ENCODE measurements at regions not wholly inside any gene's neighbourhood (a gene's known extent, or its start where the extent isn't known, plus 50 kb on each side); places are given as distances from the start of the nearest gene placed in this dataset.

DNA sequence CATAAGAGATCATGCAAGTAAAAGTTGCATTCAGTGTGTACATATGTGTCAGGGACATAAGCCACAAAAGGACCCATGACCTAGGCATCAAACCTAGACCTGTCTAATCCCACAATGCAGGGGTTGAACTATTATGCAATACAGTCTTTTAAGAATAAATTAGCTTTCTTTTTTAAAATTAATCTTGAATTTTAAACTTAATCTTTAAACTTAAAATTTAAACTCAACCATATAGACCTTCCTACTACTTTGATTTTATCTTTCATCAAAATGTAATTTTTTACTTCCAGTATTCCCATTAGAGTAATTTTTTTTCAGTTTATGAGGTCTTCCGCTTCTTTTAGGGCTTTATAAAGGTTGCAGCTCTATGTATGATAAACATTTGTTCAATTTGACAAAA is 702.9 kb downstream of the SUCLG1 start:
- DNase-seq = no peak

DNA sequence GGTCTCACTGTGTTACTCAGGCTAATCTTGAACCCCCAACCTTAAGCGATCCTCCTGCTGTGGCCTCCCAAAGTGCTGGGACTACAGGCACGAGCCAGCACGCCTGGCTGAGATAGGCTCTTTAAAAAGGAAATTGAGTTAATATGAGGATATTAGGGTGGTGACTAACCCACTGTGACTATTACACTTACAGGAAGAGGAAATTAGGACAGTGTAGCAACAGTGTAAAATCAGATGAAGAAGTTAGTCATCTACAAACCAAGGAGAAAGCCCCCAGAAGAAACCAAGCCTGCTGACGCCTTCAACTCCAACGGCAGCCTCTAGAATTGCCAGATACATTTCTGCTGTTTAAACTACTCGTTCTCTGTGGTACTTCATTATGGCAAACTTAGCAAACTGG is 711.9 kb downstream of the SUCLG1 start:
- DNase-seq = no peak

DNA sequence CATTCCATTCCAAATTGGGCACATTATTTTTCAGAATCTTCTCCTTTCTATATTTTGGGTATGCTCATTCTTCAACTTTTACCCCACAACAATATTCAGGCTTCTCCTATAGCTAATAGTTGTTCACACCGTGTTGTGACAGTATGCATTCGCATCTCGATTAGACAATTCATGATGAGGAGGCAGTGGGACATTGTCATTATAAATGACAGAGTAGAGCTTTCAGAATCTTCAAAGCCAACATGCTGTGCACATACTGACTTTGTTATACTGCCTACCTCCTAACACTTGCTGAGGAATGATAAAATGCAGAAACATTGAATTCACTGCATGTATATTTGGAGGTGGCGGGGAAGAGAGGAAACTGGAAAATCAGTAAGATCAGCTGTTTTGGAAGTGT is 714.2 kb downstream of the SUCLG1 start:
- no peak for DNase-seq

DNA sequence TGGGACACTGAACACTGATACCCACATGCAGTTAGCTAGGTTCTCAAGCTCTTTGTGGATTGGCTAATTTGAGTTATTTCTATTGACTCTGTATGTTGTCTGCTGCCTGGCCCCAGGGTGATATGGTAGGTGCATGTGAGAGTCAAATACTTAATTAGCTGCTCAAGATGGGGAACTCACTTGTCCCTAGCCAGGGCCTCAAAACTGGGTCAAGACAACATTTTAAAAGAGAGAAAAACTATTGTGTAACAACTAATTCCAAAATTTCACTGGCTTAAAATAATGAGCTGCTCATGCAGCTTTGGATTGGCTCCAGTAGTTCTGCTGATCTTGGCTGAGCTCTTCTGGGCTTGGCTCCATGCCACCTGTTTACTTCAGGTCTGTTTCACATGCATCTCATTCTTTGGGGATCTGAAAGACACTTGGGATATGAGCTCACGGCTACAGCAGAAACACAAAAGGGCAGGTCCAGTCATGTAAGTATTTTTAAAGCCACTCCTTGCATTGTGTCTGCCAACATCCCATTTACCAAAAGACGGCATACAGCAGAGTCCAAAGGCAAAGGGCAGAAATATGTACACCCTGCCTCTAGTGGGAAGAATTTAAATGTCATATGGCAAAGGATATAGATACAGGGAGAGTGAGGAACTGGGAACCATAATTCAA is 716.8 kb downstream of the SUCLG1 start:
- no peak for DNase-seq

DNA sequence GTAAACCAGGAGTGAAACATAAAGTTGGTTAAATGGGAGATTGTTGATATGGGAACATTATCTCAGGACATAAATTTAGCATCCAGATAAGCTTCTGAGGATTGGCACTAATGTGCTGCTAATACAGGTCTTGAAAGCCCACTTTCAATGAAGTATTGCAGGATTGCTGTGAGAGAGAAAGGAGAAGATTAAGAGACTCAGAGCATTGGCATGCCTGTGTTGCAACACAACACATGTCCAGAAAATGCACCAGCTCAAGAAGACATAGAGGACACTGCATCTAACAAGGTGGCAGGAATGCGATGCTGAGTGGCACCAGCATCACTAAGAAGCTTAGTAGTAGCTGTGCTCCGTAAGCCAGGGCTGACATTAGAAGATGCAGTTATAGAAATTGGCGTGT is 728.9 kb downstream of the SUCLG1 start:
- no peak for DNase-seq

DNA sequence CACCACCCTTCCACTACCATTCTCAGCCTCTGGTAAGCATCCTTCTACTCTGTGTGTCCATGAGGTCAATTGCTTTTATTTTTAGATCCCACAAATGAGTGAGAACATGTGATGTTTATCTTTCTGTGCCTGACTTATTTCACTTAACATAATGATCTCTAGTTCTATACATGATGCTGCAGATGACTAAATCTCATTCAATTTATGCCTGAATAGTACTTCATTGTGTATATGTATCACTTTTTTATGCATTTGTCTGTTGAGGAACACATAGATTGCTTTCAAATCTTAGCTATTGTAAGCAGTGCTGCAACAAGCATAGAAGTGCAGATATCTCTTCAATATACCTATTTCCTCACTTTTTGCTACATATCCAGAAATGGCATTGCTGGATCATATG is 733.3 kb downstream of the SUCLG1 start:
- no peak for DNase-seq

DNA sequence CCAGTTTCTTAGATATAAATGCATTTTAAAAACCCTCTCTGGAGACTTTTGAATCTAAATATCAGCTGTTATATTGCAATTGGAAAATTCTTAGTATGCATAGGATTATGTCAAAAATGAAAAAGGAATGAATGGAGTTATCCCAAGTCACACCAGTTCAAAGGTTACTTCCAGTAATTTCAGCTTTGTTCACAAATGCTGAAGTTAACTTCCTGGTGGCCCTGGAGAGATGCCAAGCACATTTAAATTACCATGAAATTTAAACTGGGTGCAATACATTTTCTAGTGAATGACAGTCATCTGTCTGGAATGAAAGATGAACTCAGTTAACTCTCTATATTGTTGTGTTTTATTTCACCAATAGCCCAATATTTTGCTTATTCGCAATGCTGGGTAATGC is 753.9 kb downstream of the SUCLG1 start:
- no peak for DNase-seq

DNA sequence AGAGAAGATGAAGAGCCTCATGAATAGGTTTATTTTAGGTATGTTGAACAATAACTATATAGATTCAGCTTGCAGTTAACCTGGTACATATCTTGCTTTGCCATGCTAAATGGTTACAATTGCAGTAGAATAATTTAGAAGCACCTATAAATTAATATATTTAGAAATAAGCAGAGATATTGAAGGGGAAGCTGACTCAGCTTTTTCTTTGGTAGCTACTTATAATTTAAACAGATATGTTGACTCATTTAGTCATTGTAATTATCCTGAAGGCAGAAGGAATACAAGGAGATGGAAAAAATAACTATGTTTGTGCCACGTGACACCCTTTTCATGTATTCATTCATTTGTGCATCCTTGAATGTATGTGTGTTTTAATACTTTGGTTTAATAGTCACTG is 755.5 kb downstream of the SUCLG1 start:
- DNase-seq = no peak

DNA sequence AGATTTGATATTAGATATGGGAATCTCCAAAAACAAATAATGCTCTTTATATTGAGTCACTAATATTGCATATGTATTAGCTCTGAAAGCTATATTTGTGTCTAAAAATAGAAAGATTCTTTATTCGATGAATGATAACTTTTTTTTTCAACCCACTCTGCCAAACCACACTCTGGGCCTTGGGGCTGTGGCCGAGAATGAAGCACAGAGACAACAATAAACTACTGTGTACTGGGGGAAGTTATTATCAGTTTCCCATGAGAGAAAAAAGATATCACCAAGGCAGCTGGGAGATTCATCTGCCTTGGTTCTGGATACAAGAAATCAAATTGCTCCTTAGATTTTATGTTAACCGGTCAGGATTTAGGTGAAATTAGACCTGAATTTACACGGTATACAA is 762.2 kb downstream of the SUCLG1 start:
- DNase-seq = no peak

DNA sequence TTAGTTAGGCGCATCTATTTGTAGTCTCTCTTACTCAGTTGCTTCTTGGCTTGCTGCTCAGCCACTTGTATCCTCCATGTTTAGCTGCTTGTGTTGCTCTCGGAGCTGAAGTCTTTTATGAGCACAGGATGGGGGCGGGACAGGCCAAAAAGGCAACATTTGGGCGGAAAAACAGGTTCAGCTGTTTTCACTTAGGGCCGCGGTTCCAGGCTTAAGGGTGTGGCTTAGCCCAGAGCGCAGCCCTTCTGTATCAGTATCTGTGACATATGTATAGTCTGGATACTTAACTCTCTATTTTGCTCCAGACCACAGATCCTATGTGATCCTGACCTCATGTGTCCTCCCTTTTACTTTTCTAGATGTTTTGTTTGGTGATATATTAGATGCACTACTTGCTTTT is 763.5 kb downstream of the SUCLG1 start:
- no peak for DNase-seq

DNA sequence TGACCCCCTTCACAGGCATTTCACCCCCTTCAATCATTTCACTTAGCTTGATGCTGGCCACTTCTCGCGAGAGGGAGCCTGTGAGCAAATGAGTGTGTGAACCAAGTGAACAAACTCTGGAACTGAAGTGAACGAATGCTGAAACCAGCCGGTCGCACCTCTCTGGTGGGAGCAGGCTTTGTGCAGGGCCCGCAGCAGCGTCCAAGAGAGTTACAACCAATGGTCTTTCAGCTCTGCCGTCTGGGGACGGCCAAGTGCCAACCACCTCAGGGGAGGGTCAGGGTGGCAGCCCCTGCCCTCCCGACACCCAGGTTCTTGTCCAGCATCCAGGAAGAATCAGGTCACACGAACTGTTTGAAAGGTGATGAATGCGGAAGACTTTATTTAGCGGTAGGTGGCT is 764.0 kb downstream of the SUCLG1 start:
- DNase-seq = no peak

DNA sequence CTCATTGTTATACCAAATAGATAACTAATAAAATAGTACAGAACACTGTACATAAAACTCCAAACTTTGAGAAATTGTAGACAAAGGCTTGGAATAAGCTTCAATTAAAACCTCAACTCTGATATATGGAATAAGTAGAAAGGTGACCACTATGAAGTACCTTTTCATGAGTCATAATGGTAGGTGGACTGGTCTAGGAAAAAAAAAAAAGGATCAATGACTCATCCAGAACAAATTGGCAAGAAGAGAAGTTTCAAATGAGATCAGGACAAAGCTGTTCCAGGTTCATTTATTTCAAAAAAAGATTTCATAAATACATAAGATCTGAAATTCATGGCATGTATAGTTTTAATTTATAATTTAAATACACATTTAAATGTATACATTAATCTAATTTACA is 769.7 kb downstream of the SUCLG1 start:
- no peak for DNase-seq

DNA sequence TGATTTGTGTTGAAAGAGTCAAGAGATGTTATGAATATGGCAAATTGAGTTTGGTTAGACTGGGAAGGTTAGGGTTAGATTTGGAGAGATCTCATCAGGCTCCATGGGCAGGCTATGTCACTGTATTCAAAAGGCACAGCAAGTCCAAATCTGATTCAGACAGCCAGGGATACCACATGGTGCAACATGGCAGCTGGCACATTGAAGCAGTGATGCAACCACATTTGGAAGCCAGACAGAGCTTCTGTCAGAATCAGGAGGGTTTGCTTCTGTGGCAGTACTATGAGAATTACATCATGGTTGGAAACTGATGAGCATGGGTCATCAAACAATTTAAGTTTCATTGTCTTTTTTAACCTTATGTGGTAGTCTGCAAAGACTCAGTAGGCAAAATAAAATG is 772.2 kb downstream of the SUCLG1 start:
- no peak for DNase-seq

DNA sequence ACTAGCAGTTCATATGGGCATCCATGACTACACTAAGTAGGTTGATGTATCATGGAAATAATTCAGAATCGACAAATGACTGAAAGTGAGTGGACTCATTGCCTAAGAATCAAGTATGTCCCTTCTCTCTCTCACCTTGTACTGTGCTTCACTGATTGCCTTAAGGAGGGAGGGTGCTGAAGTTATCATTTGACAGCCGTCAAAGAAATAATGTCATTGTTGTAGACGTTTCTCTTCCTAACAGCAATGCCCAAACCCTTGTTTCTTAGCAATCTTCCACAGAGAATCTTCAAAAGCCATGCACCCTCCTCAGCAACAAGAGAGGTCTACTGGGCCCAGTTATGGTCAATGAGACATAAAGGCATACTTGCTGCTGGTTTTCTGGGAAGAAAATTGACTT is 785.0 kb downstream of the SUCLG1 start:
- DNase-seq = no peak

DNA sequence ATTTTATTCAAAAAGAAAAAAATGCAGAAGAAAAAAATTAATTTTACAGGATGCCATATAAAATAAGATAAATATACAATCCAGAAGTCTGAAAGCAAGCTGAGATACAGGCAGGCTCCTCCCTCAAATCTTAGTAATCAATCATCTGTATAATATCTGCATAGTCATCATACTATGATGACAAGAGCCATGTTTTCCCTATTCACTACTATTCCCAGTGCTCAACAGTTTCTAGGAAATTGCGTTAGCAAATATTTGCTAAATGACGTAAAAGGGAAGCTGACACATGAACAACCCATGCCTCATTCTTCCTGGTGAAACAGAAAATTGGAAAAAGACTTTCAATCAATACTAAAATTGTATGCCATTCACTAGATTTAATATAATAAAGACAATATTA is 793.2 kb downstream of the SUCLG1 start:
- no peak for DNase-seq

DNA sequence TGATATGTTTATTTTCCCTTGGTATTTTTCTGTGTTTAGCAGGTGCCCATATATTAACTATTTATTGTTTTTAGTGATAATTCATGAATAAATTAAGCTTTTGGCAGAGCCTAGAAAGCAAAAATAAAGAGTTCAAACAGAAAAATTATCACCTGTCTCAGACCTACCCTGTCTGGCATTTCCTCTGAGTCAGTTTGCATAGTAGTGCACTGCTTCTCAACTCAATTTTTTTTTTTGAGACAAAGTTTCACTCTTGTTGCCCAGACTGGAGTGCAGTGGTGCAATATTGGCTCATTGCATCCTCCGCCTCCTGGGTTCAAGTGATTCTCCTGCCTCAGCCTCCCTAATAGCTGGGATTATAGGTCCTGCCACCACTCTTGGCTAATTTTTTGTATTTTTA is 793.9 kb downstream of the SUCLG1 start:
- DNase-seq = no peak

DNA sequence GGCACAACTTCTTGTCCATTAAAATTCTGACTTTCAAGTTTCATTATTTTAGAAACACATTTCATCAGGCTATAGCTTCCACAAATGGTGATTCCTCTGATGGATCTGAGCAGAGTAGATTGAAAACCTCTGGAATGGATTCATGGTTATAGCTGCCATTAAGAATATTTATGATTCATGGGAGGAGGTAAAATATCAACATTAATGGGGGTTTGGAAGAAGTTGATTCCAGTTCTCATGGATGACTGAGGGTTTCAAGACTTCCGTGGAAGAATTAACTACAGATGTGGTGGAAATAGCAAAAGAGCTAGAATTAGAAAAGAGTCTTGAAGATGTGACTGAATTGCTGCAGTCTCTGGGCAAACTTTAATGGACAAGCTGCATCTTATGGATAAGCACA is 797.4 kb downstream of the SUCLG1 start:
- DNase-seq = no peak

DNA sequence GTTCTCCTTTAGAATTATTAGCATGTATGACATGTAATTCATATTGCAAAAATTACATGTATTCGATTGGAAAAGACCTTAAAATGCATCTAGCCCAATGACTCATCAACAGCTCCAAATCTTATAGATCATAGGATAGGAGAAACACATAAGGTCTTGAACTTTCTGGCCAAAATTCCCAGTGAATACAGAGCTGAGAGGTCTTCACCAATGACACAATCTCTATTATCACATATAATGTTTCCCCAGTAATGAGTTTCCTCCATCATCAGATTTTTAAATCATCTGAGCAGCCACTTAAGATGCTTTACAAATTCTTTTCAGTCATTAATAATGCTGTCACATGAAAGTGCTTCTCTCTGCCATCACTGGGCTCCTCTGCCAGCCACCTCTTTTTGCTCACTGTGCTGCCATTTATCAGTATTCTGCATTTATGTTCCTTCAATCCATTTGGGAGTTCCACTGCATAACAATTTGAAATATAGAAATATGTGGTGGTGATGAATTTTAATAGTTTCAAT is 804.9 kb downstream of the SUCLG1 start:
- DNase-seq = no peak

DNA sequence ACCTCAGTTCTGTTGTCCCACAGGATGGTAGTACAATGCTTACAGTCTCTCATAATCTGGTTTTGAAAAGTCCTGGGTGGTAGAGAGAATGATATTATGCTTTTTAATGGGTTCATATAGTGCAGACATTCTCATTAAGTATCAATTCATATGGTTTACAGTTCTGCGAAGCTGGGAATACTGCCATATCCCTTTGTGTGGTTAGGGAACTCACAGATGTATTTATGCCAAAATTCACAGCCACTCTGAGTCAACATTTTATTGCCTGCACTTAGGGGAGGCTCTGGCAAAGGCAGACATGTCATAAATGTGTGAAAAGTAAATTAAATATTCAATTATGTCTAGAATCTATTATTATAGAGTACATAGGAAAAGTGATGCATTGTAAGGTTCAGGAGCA is 808.2 kb downstream of the SUCLG1 start:
- DNase-seq = no peak

DNA sequence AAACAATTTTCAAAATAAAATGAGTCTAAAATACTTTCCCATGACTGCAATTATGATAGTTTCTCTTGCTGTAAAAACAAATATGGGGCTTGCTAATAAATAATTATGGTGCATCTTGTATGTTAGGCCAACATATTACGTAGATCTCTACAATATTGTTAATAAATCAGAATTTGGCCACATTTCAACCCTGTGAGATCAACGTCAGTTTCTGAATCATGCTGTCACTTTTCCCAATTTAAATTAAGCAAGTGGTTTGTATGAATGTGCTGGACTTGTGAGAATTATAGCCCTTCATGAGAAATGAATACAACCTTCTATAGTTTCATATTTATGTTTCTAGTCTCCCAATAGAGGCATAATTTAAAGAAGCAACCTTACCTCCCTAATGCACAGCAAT is 808.9 kb downstream of the SUCLG1 start:
- DNase-seq = no peak

DNA sequence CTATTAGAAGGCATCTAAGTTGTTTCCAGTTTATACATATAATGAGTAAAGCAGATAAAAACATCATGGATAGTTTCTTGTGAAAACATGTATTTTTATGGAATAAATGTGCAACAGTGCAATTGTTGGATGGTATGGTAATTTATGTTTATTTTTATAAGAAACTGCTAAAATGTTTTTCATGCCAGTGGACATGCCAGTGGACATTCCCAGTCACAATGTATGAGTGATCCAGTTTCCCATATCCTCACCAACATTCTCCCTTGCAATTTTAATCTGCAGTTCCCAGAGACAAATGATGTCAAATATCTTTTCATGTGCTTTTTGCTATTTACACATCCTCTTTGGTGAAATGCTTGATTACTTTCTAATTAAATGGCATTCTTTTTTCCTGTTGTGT is 818.6 kb downstream of the SUCLG1 start:
- DNase-seq = no peak

DNA sequence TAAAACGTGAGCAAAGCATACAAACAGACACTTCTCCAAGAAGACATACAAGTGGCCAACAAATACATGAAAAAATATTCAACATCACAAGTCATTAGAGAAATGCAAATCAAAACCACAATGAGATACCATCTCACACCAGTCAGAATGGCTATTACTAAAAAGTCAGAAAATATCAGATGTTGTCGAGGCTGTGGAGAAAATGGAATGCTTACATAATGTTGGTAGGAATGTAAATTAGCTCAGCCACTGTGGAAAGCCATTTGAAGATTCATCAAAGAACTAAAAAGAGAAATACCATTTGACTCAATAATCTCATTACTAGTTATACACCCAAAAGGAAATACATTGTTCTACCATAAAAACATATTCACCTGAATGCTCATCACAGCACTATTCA is 825.7 kb downstream of the SUCLG1 start:
- no peak for DNase-seq

DNA sequence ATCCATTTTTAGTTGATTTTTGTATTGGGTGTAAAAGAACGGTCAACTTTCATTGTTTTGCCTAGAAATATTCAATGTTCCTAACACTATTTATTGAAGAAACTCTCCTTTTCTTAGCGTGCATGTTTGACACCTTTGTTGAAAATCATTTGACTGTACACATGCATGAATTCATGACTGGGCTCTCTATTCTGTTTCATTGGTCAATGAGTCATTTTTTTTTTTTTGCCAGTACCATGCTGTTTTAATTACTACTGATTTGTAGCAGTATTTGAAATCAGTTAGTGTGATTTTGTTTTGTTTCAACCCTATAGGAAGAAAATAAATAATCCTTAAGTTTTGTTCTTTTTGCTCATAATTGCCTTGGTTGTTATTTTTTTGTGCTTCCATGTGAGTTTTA is 828.7 kb downstream of the SUCLG1 start:
- DNase-seq = no peak

DNA sequence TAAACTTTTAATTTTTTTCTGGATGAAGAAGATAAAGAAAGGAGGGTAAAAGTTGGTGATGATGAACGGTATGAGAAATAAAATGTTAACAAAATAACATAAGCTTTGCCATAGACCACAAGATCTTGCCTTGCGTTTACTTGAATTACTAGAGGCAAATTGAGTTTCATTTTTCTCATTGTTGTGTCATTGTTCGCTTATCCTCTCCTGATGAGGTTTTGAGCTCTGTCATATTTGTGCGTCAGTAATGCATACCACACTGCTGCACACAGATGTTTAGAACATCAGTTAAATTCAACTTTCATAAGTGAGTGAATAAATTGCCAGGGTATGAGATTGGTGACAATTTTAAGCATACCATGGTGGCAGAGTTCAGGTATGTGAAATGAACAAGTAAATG is 843.6 kb downstream of the SUCLG1 start:
- DNase-seq = no peak

DNA sequence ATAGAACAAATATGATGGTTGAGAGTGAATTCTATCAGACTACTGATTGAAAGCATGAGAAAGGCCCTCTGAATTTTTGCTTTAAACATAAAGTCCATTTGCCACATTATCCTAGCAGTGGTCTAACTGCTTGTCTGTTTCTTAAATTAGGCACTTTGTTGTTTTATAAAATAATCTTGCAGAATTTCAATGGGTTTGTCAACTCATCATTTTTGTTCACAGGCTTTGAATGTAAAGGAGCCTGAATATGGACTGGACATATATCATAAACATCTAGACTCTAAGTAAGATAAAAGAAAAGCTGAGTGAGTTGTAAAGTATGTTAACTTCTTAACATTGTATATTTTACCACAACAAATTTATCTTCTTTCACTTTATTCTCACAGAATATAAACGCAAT is 845.9 kb downstream of the SUCLG1 start:
- no peak for DNase-seq

DNA sequence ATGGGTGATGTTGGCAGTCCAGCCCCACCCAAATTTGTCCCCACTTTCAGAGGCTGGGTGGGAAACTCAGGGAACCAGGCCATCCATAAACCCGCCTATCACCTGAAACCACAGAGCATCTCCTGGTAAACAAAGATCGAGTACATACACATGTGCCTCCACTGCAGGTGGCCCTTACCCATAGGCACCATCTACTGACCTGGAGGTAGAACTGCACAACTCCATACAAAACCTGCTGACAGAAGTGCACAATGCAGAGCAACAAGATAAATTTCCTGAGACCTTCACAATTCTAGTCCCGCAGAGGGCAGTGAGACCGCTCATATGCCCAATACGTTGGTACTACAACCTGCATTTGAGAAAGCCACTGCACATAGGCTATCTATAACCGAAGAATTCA is 856.3 kb downstream of the SUCLG1 start:
- DNase-seq = no peak
